Non-pigmented ciliary epithelial cell (primary cell): ENCODE measurements at regions not wholly inside any gene's neighbourhood (a gene's known extent, or its start where the extent isn't known, plus 50 kb on each side); places are given as distances from the start of the nearest gene placed in this dataset.

Source experiments
- DNase-seq: peaks from one replicate; pipeline ENCODE4 v3.0.0-alpha.2; 2010; ENCODE audit warnings: low read depth

DNA sequence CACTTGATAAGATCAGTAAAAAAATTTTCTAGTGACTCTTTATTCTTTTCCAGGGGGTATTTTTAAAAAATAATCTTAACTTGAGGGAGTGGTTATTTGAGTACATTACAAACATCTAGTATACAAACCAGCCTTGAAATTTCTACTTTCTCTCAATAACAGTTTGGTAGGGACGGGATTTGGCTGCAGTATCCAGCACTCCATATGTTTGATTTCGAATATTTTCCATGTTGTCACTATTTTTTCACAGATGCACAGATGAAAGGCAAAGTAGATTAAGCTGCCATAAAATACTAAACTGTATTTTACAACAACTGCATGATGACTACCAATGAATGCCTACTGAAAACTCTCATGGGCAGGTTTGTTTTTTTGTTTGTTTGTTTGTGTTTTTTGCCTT, 225.0 kb downstream of the COX7B2 start:
- no peak for DNase-seq

DNA sequence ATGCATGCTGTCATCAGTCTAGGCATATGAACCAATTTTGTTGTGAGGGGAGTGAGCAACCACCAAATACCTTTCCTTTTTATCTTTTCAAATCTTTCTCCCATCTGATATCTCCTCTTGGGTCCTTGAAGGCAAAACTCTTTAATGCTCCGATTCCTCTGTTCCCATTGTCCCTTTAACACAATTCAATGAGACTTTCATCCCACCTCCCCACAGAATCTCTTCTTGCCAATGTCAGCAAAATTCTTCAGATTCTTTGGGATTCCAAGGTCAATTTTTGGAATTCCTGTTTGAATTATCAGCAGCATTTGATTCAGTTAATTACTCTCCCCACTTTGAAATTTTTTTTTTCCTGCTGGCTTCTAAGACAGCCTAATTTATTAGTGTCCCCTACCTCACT, 232.7 kb downstream of the COX7B2 start:
- no peak for DNase-seq

- DNase-seq, result no peak
Measured at GRCh38 chr4:46674326-46674725, 234.7 kb downstream of the COX7B2 start.

- no peak for DNase-seq
Measured at GRCh38 chr4:46667790-46668189, 241.3 kb downstream of the COX7B2 start.

GRCh38 chr4:46656071-46656470, 253.0 kb downstream of the COX7B2 start:
- DNase-seq, result no peak

DNA sequence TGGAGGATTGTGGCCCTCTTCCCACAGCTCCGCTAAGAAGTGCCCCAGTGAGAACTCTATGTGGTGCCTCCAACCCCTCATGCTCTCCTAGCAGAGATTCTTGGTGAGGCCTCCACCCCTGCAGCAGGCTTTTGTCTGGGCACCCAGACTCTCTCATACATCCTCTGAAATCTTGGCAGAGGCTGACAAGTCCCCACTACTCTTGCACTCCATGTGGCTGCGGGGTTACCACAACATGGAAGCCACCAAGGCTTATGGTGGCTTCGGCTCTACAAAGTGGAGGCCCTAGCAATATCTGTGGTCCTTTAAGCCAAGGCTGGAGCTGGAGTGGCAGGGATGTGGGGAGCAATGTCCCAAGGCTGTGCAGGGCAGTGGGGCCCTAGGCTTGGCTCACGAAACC, 255.2 kb downstream of the COX7B2 start:
- no peak for DNase-seq

GRCh38 chr4:46649390-46649789, 259.5 kb upstream of the GABRA2 start:
- peak; percentile 5 for DNase-seq

GRCh38 chr4:46648088-46648744, 258.3 kb upstream of the GABRA2 start:
- DNase-seq, result peak; percentile 32

GRCh38 chr4:46645126-46645525, 255.2 kb upstream of the GABRA2 start:
- DNase-seq, result no peak
